ENCODE measurements at regions not wholly inside any gene's neighbourhood (a gene's known extent, or its start where the extent isn't known, plus 50 kb on each side); places are given as distances from the start of the nearest gene placed in this dataset.
"Not testable (repeated sequence)": the region's sequence is repeated elsewhere in the genome, so short reads cannot be mapped to it uniquely, and the experiment has no call there.

DNA sequence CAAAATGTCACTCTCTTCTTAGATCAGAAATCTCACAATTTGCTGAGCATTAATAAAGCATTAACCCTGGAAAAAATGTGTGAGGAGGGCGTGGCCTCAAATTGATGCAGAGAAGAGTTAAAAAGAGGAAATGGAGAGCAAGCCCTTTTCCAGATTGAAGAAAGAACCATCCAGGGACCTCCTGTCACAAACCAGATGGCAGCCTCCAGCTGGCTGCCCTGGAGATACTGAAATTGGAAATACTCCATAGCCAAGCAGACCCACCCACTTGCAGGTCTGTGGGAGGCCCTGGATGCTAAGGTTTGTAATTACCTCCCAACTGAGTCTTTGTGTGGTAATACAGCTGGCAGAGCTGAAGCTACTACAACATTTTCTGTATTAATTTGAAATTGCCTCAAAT lies 214.9 kb downstream of the IL20RB start:
- DNase-seq (ENCODE audit: extremely low read depth, low read depth): no peak
- TF ChIP-seq, protein P1, sequence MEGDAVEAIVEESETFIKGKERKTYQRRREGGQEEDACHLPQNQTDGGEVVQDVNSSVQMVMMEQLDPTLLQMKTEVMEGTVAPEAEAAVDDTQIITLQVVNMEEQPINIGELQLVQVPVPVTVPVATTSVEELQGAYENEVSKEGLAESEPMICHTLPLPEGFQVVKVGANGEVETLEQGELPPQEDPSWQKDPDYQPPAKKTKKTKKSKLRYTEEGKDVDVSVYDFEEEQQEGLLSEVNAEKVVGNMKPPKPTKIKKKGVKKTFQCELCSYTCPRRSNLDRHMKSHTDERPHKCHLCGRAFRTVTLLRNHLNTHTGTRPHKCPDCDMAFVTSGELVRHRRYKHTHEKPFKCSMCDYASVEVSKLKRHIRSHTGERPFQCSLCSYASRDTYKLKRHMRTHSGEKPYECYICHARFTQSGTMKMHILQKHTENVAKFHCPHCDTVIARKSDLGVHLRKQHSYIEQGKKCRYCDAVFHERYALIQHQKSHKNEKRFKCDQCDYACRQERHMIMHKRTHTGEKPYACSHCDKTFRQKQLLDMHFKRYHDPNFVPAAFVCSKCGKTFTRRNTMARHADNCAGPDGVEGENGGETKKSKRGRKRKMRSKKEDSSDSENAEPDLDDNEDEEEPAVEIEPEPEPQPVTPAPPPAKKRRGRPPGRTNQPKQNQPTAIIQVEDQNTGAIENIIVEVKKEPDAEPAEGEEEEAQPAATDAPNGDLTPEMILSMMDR (IDR thresholded peaks at IDR 0.05; ENCODE audit: low read depth, low read length): no peak

DNA sequence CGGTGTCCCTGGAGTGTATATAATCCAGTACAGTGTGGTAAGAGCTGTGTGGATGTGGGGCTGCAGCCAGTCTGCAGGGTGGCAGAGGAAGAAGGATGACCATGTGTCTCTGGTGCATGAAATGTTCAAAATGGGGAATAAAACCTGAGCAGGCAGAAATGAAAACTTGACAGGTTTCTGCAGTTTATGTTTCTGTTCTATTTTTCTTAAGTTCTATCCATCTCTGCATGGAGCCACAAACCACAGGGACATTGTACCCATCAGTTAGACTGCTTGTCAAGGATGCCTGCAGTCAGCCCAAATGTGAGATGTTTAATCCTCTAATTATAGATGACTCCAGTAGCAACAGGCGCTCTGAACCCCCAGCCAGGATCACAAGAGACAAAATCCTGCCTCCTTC lies 216.7 kb downstream of the IL20RB start:
- TF ChIP-seq, protein P1 (IDR thresholded peaks at IDR 0.05; ENCODE audit: low read depth, low read length): no peak
- DNase-seq (ENCODE audit: extremely low read depth, low read depth): no peak

DNA sequence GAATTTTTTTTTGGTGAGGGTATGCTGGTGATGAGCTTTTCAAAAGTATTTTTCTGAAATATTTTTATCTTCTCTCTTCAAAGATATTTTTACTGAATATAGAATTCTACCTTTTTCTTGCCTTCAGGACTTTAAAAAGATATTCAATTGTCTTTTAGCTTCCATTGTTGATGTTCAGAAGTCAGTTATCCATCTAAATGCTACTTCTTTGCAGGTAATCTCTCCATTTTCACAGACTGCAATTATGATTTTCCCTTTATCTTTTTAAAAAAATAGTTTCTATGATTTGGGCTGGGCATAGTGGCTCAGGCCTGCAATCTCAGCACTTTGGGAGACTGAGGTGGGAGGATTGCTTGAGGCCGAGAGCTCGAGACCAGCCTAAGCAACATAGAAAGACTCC lies 222.4 kb downstream of the IL20RB start:
- no peak for DNase-seq (ENCODE audit: extremely low read depth, low read depth)
- TF ChIP-seq, protein P1 (IDR thresholded peaks at IDR 0.05; ENCODE audit: low read depth, low read length): no peak

DNA sequence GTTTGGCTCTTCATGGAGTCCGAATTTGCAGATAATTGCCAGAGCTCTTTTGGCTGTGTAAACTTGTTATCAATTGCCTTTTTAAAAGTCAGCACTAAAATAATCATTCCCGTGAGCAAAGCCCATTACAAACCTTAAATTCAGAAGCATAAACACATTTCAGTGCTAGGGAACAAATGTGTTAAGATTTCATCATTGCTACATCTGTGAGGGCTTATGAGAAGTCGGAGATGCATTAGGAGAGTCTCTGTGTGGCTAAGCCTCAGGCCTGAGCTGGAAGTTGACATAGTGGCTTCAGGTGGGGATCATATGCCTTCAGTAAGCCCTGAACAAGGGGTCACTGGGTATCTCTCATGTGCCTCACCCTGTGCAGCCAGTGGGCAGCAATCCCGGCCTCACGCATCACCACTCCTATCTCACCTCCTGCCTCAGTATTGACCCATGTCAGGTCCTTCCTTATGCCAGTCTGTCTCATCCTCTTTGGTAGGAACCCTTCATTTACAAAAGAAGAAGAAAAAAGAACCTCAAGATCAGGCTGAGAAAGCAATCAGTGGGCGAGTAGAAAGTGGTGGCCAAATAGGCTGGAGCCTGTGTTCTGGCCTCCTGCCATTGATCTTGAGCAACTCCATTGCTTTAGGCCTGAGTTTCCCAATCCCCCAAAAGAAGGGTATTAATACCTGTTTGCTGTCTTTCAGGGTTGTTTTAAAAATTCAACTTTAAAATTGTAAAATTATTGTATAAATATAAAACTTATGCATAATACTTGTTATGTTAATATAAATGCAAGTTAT lies 233.5 kb downstream of the IL20RB start:
- no peak for DNase-seq (ENCODE audit: extremely low read depth, low read depth)
- TF ChIP-seq, protein P1 (IDR thresholded peaks at IDR 0.05; ENCODE audit: low read depth, low read length): no peak

DNA sequence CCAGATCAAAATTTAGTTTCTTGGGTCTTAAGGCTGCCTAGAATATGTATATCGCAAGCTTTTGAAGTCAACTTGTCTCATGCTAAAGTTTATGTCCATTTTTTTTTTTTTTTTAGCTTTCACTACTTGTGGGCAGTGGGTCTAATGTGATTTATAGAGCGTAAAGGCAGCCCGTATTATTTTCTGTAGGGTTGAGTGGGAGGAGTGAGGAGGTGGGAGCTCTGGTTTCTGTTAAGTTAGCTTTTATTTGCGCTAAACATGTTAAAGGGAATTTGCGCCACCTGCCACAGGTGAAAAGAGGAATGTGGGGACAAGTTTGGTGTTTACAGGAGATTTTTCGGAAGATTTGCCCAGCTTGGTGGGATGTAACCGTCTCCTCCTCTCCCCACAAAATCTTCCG lies 234.2 kb downstream of the IL20RB start:
- no peak for DNase-seq (ENCODE audit: extremely low read depth, low read depth)
- TF ChIP-seq, protein P1 (IDR thresholded peaks at IDR 0.05; ENCODE audit: low read depth, low read length): no peak

DNA sequence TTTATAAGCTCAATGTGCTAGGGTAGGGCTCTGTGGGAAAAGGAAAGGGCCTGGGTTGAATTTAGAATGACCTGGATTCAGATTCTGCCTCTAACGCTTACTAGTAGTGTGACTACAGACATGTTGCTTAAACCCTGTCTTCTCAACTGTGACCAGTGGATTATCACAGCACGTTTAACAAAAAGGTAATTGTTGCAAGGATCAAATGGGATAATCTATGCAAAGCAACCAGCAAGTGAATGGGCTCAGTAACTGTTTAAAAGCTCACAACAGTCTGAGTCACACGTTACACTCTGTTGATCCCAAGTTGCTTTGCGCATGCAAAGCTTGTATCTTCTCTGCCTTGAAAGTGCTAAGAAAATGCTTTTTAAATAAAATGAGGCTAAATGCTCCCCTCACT lies 236.5 kb downstream of the IL20RB start:
- TF ChIP-seq, protein P1 (IDR thresholded peaks at IDR 0.05; ENCODE audit: low read depth, low read length): no peak
- no peak for DNase-seq (ENCODE audit: extremely low read depth, low read depth)

DNA sequence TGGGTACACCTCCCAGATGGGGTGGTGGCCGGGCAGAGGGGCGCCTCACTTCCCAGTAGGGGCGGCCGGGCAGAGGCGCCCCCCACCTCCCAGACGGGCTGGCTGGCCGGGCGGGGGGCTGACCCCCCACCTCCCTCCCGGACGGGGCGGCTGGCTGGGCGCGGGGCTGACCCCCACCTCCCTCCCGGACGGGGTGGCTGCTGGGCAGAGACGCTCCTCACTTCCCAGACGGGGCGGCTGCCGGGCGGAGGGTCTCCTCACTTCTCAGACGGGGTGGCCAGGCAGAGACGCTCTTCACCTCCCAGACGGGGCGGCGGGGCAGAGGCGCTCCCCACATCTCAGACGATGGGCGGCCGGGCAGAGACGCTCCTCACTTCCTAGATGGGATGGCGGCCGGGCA lies 240.6 kb downstream of the IL20RB start:
- not testable (repeated sequence) for DNase-seq (ENCODE audit: extremely low read depth, low read depth)

DNA sequence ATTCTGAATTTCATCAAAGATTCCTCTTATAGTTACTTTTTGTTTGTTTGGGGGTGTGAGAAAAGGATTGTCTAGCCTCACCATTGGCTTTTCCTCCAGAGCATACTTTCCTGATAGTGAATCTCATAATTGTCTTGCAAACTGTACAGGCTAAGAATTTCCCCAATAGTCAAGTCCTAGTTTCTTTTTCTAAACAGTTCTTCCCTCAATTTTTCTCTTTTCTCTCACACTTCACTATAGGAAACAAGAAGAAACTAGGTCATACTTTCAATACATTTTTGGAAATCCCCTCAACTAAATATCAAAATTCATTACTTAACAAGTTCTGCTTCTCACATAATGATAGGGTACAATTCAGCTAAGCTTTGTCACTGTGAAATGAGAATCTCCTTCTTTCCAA lies 241.9 kb downstream of the IL20RB start:
- DNase-seq (ENCODE audit: extremely low read depth, low read depth): no peak
- TF ChIP-seq, protein P1 (IDR thresholded peaks at IDR 0.05; ENCODE audit: low read depth, low read length): no peak
